ENCODE measurements at regions not wholly inside any gene's neighbourhood (a gene's known extent, or its start where the extent isn't known, plus 50 kb on each side); places are given as distances from the start of the nearest gene placed in this dataset.

- TF ChIP-seq CTCF (conservative IDR thresholded peaks at IDR 0.05; ENCODE audit: low read length): no peak
- no peak for TF ChIP-seq EZH2phosphoT487 (IDR thresholded peaks at IDR 0.05; ENCODE audit: borderline replicate concordance)
Observed at GRCh38 chr13:44117816-44118215, 238.1 kb downstream of the LACC1 start.
